ENCODE measurements at regions not wholly inside any gene's neighbourhood (a gene's known extent, or its start where the extent isn't known, plus 50 kb on each side); places are given as distances from the start of the nearest gene placed in this dataset.

GRCh38 chr20:24334830-24335229, 134.6 kb upstream of the SYNDIG1 start:
- no peak for DNase-seq (ENCODE audit: low read depth)

DNA sequence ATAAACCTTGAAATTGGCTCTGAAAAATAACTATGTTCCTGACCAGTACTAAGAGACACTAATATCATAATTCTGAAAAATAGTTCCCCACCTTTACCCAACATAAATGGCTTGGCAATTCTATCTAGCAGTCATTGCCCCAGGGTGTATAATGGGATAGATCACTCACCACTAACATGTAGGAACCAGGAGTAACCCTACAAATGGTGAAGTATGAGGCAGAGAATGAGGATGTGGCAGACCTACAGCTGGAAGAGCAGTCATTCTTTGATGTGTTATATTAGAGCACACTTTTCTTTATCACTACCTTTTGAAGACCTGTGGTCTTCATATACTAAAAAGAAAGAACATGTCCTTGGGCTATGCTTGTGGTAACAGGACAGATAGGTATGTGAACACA, 136.5 kb upstream of the SYNDIG1 start:
- DNase-seq (ENCODE audit: low read depth): no peak

DNA sequence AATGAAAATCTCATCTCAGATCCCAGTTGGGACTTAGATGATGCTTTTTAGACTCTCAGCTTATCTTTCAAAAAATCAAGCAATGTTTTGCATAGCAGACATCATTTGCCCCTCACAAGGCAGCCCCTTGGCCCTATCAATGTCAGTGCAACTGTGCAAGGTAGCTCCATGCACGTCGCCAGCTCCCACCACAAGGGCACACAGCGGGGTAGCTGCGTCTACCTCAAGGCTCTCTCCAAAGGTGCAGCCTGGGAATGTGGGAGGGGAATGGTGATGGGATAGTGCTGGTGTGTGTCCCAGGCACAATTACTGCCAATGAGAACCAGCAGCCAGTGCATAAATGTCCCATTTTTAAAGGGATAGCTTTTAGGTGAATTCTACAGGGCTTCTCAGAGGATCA, 137.5 kb upstream of the SYNDIG1 start:
- no peak for DNase-seq (ENCODE audit: low read depth)

DNA sequence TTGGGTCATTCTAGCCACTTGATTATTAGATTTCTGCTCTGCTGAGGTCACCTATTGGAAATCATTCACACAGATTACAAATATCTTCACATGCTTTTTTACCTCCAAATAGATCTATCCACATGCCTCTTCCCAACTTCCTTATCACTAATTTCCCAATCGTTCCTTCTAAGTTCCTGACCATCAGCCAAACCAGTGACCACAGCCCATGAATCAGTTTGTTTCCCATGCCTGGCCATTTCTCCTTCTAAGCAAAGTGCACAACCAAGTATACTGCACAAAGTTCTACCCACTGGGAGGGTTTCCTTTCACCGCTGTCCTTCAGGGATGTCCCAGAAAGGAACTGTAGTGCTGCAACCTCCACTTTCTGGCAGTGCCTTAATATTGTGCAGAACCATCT, 140.5 kb upstream of the SYNDIG1 start:
- DNase-seq (ENCODE audit: low read depth): no peak

DNA sequence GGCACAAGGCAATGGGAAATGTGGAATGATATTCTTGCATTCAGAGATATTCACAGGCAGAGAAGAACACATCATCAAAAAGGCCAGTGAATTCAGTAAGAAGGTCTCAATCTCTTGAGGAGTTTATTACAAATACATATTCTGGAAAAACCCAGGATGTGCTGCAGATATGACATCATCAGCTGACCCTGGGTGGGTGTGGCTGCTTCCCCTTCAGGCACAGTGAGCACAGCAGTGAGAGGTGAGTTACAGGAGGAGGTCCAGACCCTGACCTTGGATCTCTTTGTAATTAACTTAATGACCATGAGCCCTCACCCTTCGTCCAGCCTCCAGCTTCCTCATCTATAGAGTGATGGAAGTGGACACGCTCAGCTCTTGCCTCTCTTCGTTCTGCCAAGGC, 147.5 kb upstream of the SYNDIG1 start:
- no peak for DNase-seq (ENCODE audit: low read depth)

DNA sequence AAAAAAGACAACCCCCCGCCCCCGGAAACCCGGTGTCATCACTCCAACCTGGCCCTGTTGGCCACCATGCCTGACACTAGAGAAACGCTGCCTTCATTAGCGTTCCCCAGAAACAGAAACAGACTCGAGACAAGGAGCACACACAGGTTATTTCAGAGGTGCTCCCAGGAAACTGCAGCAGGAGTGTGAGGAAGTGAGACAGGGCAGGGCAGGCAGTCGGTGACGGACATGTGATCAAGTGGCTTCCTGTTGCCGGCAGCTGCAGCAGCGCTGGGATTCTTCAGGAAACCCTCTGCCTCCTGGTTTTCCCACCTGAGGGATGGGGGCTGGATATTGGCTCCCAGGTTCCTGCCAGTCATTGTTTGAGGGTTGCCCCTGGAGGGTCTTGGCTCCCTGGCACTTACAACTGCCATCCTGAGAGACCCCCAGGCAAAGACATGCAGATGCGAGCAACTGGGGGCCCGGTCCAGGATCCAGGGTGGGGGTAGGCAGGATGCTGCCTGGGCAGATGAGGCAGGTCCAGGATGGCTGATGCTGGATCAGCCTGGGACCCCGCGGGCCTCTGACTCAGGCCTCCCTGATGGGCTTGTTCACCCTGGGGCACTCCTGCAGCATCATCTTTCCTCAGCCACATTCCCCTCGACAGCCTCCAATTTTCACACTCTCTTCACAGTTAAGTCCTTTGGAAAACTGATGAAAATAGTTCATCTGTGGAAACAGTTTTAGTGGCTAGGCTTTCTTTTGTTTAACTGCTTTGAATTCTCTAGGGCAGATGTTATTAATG, 150.7 kb upstream of the SYNDIG1 start:
- DNase-seq (ENCODE audit: low read depth): no peak

- no peak for DNase-seq (ENCODE audit: low read depth)
These were observed 152.2 kb upstream of the SYNDIG1 start for GRCh38 chr20:24317224-24317623.

- DNase-seq (ENCODE audit: low read depth): no peak
These were observed 152.7 kb upstream of the SYNDIG1 start for GRCh38 chr20:24316731-24317130.

- no peak for DNase-seq (ENCODE audit: low read depth)
These were observed 155.4 kb upstream of the SYNDIG1 start for GRCh38 chr20:24314053-24314452.

- DNase-seq (ENCODE audit: low read depth): no peak
These were observed 159.8 kb upstream of the SYNDIG1 start for GRCh38 chr20:24309596-24309995.

DNA sequence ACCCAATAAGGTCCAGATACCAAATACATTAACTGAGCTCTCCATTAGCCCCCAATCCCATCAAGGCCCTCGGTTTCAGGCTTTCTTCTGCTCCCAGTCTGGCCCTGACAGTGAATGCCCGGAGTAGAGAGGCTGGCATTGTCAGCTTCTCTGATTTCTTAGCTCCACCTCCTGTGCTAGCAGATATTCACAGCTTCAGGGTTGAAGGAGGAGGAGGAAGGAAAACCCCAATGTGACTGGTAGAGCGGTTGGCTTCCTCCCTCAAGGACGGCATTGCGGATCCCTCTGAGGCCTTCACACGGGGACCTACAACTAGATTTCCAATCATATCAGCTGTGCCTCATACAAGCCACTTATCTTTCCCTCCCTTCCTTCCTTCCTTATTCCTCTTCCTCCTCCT, 164.1 kb upstream of the SYNDIG1 start:
- DNase-seq (ENCODE audit: low read depth): no peak

- no peak for DNase-seq (ENCODE audit: low read depth)
These were observed 165.1 kb upstream of the SYNDIG1 start for GRCh38 chr20:24304291-24304690.

DNA sequence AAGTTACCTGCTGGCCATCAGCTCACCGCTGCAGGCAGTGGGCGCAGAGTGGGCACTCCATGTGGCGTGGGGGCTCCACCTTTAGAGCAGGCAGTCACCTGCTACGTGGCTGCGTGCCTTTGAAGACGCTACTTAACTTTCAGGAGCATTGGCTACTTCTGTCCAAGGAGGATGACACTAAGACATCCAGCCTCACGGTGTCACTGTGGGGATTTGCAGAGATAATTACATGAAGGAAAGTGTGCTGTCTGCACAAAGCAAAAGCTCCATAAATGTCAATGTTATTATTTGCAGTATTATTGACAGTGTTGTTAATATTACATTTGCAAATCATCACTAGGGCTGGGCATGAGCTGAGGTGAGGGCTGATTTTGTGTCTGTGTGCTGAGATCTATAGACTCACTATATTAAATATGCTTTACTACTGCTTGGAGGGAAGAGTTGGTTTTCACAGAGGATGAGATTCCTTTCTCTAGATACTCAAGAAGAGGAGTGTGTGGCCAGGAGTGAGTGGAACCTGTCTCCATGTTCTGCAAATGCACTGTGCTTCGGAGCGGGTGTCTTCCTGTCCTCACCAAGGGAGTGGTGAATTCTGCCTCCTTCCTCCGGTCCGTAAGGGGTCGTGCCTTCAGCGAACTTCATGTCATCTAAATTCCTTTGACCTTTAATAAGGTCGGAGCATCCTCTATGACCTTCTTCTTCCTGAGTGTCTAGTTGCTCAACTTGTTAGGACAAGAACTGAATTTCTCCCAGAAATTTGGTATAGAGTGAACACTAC, 165.8 kb upstream of the SYNDIG1 start:
- no peak for DNase-seq (ENCODE audit: low read depth)

- DNase-seq (ENCODE audit: low read depth): no peak
These were observed 171.4 kb upstream of the SYNDIG1 start for GRCh38 chr20:24297993-24298392.

GRCh38 chr20:24296477-24297261, 172.8 kb upstream of the SYNDIG1 start:
- no peak for DNase-seq (ENCODE audit: low read depth)

- no peak for DNase-seq (ENCODE audit: low read depth)
These were observed 178.4 kb upstream of the SYNDIG1 start for GRCh38 chr20:24291014-24291413.

DNA sequence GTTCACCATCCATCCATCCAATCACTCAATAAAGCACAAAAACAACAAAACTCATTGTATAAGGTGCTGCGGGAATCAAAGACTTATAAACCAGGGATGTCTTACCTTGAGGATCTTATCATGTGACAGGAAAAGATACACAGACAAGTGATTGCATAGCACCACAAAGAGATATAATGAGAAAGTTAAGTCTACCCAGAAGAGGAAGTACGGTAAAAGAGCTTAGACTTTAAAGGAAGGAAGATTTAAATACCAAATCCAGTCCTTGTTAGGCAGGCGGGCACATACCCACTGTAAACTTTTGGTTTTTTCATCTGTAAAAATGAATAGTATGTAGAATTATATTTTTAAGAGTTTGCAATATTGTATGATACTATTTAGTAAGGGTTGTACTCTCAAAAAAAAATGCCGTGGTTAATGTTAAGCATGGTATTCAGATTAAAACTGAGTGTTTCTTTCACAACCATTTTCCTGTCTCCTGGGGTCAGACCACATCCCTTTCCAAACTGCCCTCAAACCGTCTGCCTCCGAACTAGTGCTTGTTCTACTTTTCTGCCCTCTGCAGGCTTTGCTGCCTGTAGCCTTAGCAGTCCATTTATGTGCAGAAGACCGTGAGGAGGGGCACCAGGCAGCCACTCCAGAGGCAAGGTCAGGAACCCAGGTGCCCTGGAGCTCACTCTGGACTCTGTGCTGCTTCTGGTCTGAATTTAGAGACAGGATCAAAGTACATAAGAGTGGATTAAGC, 179.5 kb upstream of the SYNDIG1 start:
- DNase-seq (ENCODE audit: low read depth): no peak

DNA sequence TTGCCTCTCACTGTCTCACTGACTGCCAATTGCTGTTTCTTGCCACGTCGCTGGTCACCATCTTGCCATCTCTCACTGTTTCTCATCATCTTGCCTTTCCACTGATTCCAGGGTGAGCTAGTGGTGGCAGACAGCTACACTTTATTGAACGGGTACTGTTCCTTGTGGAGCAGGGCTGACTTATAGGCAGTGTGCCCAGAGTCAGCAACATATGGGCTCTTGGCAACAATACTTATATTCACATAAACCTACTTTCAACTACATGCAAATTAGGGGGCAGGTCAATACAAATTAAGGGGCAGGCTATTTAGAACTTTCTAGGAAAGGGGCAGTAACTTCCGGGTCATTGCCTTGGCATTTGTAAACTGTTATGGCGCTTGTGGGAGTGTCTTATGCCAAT, 186.2 kb upstream of the SYNDIG1 start:
- no peak for DNase-seq (ENCODE audit: low read depth)

DNA sequence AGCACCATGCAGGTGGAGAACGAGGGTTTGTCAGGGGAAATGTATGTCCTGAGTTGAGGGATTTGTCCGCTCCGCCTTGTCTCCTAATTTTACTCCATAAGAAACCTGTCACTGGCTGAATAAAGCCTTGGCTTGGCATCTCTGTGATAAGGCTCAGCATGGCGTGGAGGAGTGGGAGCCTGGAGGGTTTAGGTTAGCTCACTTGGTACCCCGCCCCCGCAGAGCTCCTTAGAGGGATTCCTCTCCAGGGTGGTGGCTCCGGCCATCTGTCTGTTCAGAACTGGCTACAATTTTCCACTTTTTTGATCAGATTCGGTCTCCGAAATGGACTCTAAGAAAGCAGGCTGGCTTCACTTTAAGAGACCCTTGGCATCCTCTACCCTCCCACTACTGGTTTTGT, 192.2 kb upstream of the SYNDIG1 start:
- DNase-seq (ENCODE audit: low read depth): no peak

GRCh38 chr20:24275946-24276705, 193.3 kb upstream of the SYNDIG1 start:
- no peak for DNase-seq (ENCODE audit: low read depth)

GRCh38 chr20:24273251-24273650, 196.2 kb upstream of the SYNDIG1 start:
- no peak for DNase-seq (ENCODE audit: low read depth)

Data from stimulated activated CD8-positive, alpha-beta memory T cell treated with anti-CD3 and anti-CD28 coated beads, Interleukin-12 subunit alpha, Interleukin-12 subunit beta, amount 100 ng/mL, for 1 hour (primary cell).